Heart left ventricle (tissue), 13 donors: ENCODE measurements at regions not wholly inside any gene's neighbourhood (a gene's known extent, or its start where the extent isn't known, plus 50 kb on each side); places are given as distances from the start of the nearest gene placed in this dataset.

ENCODE experiments used
- CTCF ChIP-seq, 12 donors: fragments of 200-600 bp; sonication (generic) in 4 of 12; IDR thresholded peaks; one replicate each; pipeline versions ENCODE4 v1.5.0 to v1.8.0; 2018 to 2022; ENCODE audit warnings: antibody characterized with exemption in 12 of 12, mild to moderate bottlenecking in 5 of 12
- POLR2A ChIP-seq, 2 donors: fragments of 450-650 bp; IDR thresholded peaks; one replicate each; pipeline ENCODE4 v1.6.1; 2017; ENCODE audit warnings: antibody characterized with exemption in 2 of 2, mild to moderate bottlenecking in 2 of 2, moderate library complexity in 2 of 2
- donor health status: ischemic (EF 13 %, LVEDD 7.1; RV severe dilation, severe dysfunction).
- donor health status: DM: no; HTN: yes; CAD: no.
- donor health status: DM: no; HTN: no; CAD: no.
- donor health status: ischemic (EF 25% LVEDD 6.9; RV normal size, moderate dysfunction).
- donor health status: ischemic (EF 25% LVEDD 5.7; RV mildly dilated, moderate dysfunction).
- donor health status: ischemic (EF 35%, LVEDD 5.7; RV mildly dilated, moderate dysfunction).
- donor health status: nonischemic (EF 11% LVEDD 7.7; RV severe dilation, severe dysfunction).
- donor health status: DM: yes; HTN: yes; CAD: no.
- donor health status: PGD.
- donor health status: ischemic (EF 29% LVEDD 5.4; RV normal size, mild dysfunction).
- donor health status: nonischemic (EF 23%, LVEDD 6.1; RV moderate dilation, normal function).

GRCh38 chr18:75869162-75869561 is 441.7 kb upstream of the SMIM21 start:
- TF ChIP-seq CTCF (IDR thresholded peaks at IDR 0.05) = no peak
- TF ChIP-seq POLR2A (IDR thresholded peaks at IDR 0.05) = no peak
